Gastroesophageal sphincter (tissue), 3 donors: ENCODE measurements at regions not wholly inside any gene's neighbourhood (a gene's known extent, or its start where the extent isn't known, plus 50 kb on each side); places are given as distances from the start of the nearest gene placed in this dataset.

Experiments used
- EP300 ChIP-seq: sonication (generic); formaldehyde crosslinking; IDR thresholded peaks from one replicate; pipeline ENCODE4 v1.6.1; 2017; ENCODE audit warnings: antibody characterized with exemption, mild to moderate bottlenecking
- TF ChIP-seq, protein P1 (sequence below), 4 experiments: fragments of 200-600 bp in 2 of 4; fragments of 450-650 bp in 2 of 4; sonication (generic) in 1 of 4; IDR thresholded peaks; one replicate each; pipeline ENCODE4 v1.5.1; 2017 to 2019; ENCODE audit warnings: antibody characterized with exemption in 4 of 4, mild to moderate bottlenecking in 2 of 4, moderate library complexity in 2 of 4

DNA sequence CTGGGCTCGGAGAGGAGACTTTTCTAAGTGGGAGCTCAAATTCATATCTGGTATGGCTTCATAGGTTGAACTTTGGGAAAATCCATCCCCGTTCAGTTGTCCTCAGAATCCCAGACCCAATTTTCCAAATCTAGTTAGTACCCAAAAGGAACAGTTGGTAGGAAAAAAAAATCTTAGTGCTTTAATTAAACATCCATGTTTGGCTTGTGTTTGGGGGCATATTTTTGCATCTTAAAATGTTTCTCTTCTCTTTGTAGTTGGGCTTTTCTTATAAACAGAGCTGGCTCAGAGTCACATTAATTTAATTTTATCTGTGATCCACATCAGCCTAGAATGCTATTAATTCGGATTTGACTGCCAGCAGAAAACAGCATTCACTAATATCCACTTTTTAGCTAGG, 165.9 kb downstream of the BUB3 start:
- TF ChIP-seq, protein P1, sequence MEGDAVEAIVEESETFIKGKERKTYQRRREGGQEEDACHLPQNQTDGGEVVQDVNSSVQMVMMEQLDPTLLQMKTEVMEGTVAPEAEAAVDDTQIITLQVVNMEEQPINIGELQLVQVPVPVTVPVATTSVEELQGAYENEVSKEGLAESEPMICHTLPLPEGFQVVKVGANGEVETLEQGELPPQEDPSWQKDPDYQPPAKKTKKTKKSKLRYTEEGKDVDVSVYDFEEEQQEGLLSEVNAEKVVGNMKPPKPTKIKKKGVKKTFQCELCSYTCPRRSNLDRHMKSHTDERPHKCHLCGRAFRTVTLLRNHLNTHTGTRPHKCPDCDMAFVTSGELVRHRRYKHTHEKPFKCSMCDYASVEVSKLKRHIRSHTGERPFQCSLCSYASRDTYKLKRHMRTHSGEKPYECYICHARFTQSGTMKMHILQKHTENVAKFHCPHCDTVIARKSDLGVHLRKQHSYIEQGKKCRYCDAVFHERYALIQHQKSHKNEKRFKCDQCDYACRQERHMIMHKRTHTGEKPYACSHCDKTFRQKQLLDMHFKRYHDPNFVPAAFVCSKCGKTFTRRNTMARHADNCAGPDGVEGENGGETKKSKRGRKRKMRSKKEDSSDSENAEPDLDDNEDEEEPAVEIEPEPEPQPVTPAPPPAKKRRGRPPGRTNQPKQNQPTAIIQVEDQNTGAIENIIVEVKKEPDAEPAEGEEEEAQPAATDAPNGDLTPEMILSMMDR (IDR thresholded peaks at IDR 0.05) = no peak
- TF ChIP-seq EP300 = no peak
